ENCODE measurements at regions not wholly inside any gene's neighbourhood (a gene's known extent, or its start where the extent isn't known, plus 50 kb on each side); places are given as distances from the start of the nearest gene placed in this dataset.

GRCh38 chr11:122486793-122487495 is 168.6 kb upstream of the UBASH3B start:
- TF ChIP-seq NFYB (CRISPR knock-in tag; conservative IDR thresholded peaks at IDR 0.05; ENCODE audit: low read depth) (no peak), MAX (CRISPR knock-in tag; IDR thresholded peaks at IDR 0.05) (no peak), ATF1 (CRISPR knock-in tag; IDR thresholded peaks at IDR 0.05) (no peak), TCF7 (CRISPR knock-in tag; IDR thresholded peaks at IDR 0.05; ENCODE audit: low read depth) (no peak)

All from WTC11 (cell line).